ENCODE measurements at regions not wholly inside any gene's neighbourhood (a gene's known extent, or its start where the extent isn't known, plus 50 kb on each side); places are given as distances from the start of the nearest gene placed in this dataset.

DNA sequence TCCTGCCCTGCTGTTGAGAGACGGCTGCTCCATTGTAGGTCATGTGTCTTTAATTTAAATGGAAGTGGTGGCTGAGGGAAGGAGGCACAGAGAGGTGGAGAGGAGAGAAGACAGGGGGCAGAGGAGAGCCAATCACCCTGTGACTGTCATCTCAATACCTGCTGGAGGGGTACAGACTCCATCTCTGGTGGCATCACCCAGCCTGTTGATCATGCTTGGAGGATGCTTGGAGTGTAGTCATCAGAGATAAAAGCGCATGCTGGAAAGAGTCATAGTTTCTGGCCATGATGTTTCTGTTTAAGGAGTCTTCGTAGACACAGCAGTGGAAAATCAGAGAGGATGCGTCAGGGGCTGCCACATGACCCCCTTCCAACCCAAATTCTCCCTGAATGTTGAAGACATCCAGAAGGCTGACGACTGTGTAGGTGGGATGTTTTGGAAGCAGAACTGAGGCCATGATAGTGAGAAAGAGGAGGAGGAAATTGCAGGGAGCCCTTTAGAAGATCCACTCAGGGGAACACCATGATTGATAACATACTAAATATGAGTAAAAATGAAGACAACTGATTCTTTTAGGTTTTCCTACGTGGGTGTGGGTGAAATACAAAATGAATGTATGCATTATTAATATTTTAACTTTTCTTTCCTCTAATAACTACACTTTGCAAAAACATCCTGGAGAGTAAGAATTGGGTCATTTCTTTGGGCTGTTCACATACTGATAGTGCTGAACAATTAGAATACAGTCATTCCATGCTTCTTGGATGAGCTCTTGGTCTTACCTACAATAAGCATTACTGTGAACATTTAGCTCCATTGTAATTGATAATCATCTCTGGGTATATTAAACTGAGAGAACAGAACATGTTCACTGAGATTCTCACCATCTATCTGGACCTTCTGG is 210.6 kb upstream of the ATP10A start:
- Mint-ChIP-seq H3K27ac (ENCODE audit: unreplicated experiment) (no peak overlapping the region), H3K36me3 (ENCODE audit: low read depth, unreplicated experiment) (no peaks in the 10 kb centered on the region), H3K4me3 (ENCODE audit: unreplicated experiment) (no peak overlapping the region), H3K9me3 (ENCODE audit: unreplicated experiment) (no peaks in the 10 kb centered on the region), H3K4me1 (ENCODE audit: unreplicated experiment) (peaks cover 5% of the 10 kb centered on the region), H3K27me3 (ENCODE audit: unreplicated experiment) (peaks cover 3% of the 10 kb centered on the region)
- TF ChIP-seq, protein P1, sequence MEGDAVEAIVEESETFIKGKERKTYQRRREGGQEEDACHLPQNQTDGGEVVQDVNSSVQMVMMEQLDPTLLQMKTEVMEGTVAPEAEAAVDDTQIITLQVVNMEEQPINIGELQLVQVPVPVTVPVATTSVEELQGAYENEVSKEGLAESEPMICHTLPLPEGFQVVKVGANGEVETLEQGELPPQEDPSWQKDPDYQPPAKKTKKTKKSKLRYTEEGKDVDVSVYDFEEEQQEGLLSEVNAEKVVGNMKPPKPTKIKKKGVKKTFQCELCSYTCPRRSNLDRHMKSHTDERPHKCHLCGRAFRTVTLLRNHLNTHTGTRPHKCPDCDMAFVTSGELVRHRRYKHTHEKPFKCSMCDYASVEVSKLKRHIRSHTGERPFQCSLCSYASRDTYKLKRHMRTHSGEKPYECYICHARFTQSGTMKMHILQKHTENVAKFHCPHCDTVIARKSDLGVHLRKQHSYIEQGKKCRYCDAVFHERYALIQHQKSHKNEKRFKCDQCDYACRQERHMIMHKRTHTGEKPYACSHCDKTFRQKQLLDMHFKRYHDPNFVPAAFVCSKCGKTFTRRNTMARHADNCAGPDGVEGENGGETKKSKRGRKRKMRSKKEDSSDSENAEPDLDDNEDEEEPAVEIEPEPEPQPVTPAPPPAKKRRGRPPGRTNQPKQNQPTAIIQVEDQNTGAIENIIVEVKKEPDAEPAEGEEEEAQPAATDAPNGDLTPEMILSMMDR (IDR thresholded peaks at IDR 0.05; ENCODE audit: unreplicated experiment): no peak
- no peak for DNase-seq (ENCODE audit: low spot score)

DNA sequence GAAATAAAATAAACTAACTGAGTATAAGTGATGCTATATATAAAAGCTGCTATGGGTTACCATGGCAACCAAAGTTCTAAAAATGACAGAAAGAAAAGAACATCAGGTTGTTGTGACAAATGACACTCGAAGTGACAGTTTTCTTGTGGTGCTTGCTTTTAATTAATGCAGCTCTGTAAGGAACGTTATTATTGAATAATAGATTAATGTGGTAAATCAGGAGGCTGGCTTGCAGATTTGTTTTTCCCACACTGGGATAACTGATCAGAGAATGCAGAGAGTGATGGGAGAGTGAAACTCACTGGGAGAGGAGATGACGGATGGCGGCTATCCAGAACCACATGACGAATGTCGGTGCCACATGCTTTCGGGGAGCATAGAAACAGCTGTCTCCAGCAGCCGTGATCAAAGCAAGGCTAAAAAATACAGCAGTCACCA is 207.0 kb upstream of the ATP10A start:
- H3K9me3 Mint-ChIP-seq (ENCODE audit: unreplicated experiment): no peaks in the 10 kb centered on the region
- no peak for DNase-seq (ENCODE audit: low spot score)
- H3K4me1 Mint-ChIP-seq (ENCODE audit: unreplicated experiment): peaks cover 7% of the 10 kb centered on the region
- no peaks in the 10 kb centered on the region for H3K36me3 Mint-ChIP-seq (ENCODE audit: low read depth, unreplicated experiment)
- H3K4me3 Mint-ChIP-seq (ENCODE audit: unreplicated experiment): no peak overlapping the region
- TF ChIP-seq, protein P1 (IDR thresholded peaks at IDR 0.05; ENCODE audit: unreplicated experiment): no peak
- no peak overlapping the region for H3K27ac Mint-ChIP-seq (ENCODE audit: unreplicated experiment)
- peaks cover 3% of the 10 kb centered on the region for H3K27me3 Mint-ChIP-seq (ENCODE audit: unreplicated experiment)

DNA sequence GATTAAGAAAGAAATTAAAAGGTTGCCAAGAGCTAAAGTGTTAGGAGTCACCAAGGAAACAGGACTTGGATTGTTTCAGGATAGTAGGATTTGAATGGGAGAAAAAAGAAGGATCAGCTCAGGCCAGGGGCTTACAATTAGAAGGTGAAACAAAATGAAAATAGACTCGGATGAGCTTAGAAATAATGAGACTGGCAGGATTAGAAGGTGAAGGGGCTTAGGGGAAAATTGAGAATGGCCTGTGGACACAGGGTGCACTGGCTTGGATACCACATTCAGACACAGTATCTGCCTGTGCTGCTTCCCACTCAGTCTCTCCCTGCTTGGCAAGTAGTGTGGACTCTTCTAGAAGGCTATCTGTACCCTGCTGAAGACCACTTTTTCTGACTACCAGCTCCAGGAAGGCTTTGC is 206.1 kb upstream of the ATP10A start:
- Mint-ChIP-seq H3K4me1 (ENCODE audit: unreplicated experiment) (peaks cover 7% of the 10 kb centered on the region), H3K4me3 (ENCODE audit: unreplicated experiment) (no peak overlapping the region), H3K36me3 (ENCODE audit: low read depth, unreplicated experiment) (no peaks in the 10 kb centered on the region), H3K9me3 (ENCODE audit: unreplicated experiment) (no peaks in the 10 kb centered on the region), H3K27ac (ENCODE audit: unreplicated experiment) (peak overlapping the region; percentile 82), H3K27me3 (ENCODE audit: unreplicated experiment) (peaks cover 3% of the 10 kb centered on the region)
- TF ChIP-seq, protein P1 (IDR thresholded peaks at IDR 0.05; ENCODE audit: unreplicated experiment): no peak
- DNase-seq (ENCODE audit: low spot score): no peak

DNA sequence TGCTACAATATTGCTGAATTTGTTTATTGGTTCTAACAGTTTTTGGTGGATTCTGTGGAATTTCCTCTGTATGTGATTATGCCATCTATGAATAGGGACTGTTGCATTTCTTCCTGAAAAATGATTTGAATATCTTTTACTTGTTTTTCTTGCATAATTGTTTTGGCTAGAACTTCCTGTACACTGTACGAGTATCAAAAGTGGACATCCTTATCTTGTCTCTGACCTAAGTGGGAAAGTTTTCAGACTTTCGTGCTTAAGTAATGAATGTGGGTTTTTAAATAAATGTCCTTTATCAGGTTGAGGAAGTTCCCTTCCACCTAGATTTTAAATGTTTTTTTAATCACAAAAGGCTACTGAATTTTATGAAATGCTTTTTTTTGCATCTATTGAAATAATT is 203.8 kb upstream of the ATP10A start:
- H3K27me3 Mint-ChIP-seq (ENCODE audit: unreplicated experiment): no peaks in the 10 kb centered on the region
- no peaks in the 10 kb centered on the region for H3K36me3 Mint-ChIP-seq (ENCODE audit: low read depth, unreplicated experiment)
- H3K9me3 Mint-ChIP-seq (ENCODE audit: unreplicated experiment): no peaks in the 10 kb centered on the region
- no peak overlapping the region for H3K27ac Mint-ChIP-seq (ENCODE audit: unreplicated experiment)
- peaks cover 7% of the 10 kb centered on the region for H3K4me1 Mint-ChIP-seq (ENCODE audit: unreplicated experiment)
- TF ChIP-seq, protein P1 (IDR thresholded peaks at IDR 0.05; ENCODE audit: unreplicated experiment): no peak
- DNase-seq (ENCODE audit: low spot score): no peak
- H3K4me3 Mint-ChIP-seq (ENCODE audit: unreplicated experiment): no peak overlapping the region

DNA sequence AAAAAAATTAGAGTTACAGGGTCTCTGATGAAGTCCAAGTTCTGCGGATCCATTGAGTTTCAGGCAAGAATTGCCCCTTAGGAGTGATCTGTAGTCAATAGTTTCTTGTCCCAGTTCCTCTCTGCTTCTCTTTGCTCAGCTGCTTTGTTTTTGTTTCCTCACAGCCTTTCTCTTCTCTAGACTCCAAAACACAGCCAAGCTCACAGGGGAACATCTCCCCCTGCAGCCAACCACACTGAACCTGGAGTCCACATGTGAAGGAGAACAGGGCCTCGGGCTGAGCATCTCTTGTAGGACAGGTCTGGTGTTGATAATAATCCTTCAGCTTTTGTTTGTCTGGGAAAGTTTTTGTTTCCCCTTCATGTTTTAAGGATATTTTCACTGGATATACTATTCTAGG is 202.6 kb upstream of the ATP10A start:
- no peak for DNase-seq (ENCODE audit: low spot score)
- TF ChIP-seq, protein P1 (IDR thresholded peaks at IDR 0.05; ENCODE audit: unreplicated experiment): no peak
- Mint-ChIP-seq H3K9me3 (ENCODE audit: unreplicated experiment) (no peaks in the 10 kb centered on the region), H3K27me3 (ENCODE audit: unreplicated experiment) (no peaks in the 10 kb centered on the region), H3K4me3 (ENCODE audit: unreplicated experiment) (no peak overlapping the region), H3K36me3 (ENCODE audit: low read depth, unreplicated experiment) (no peaks in the 10 kb centered on the region), H3K27ac (ENCODE audit: unreplicated experiment) (no peak overlapping the region), H3K4me1 (ENCODE audit: unreplicated experiment) (peaks cover 7% of the 10 kb centered on the region)
